Caco-2 (cell line): ENCODE measurements at regions not wholly inside any gene's neighbourhood (a gene's known extent, or its start where the extent isn't known, plus 50 kb on each side); places are given as distances from the start of the nearest gene placed in this dataset.

Experiments
- BruUV-seq: library from RNA; stranded (reverse); fragments of 400-500 nt; replicated peaks from 2 replicates; lab custom pipeline; 2021; lab: Mats Ljungman, UMichigan
- CTCF ChIA-PET: fragments of 300-600 bp; sonication (Branson Sonifier 250); formaldehyde crosslinking; loops from one replicate; lab custom pipeline; 2022; ENCODE audit warnings: antibody characterized with exemption; lab: Charles Lee
- POLR2A ChIA-PET: fragments of 300-600 bp; sonication (Branson Sonifier 250); formaldehyde crosslinking; loops from one replicate; lab custom pipeline; 2022; ENCODE audit warnings: antibody characterized with exemption; lab: Charles Lee
- DNase-seq, 2 experiments: peaks; one replicate each; pipeline versions ENCODE4 v3.0.0 to v3.0.0-alpha.2; 2020 to 2022
- H3K27me3 ChIP-seq: replicated peaks from 2 replicates; pipeline ENCODE4 v1.6.0; 2011; ENCODE audit warnings: low read length; ENCODE audit not compliant: control insufficient read depth, insufficient read depth
- H3K36me3 ChIP-seq: 2 replicates; pipeline ENCODE4 v1.5.1; 2011; ENCODE audit warnings: low read length; ENCODE audit not compliant: control insufficient read depth, insufficient read depth
- H3K4me1 ChIP-seq: fragments of 250-450 bp; sonication (Bioruptor Pico); 2 replicates; pipeline ENCODE4 v1.5.1; 2020; ENCODE audit warnings: mild to moderate bottlenecking
- H3K4me3 ChIP-seq: 2 replicates; pipeline ENCODE4 v1.5.1; 2011; ENCODE audit warnings: low read depth, mild to moderate bottlenecking, control low read depth, low read length
- H3K9me3 ChIP-seq: fragments of 250-450 bp; sonication (Bioruptor Pico); 2 replicates; pipeline ENCODE4 v1.5.1; 2020; ENCODE audit warnings: mild to moderate bottlenecking, moderate library complexity
- H3K27ac Mint-ChIP-seq: one replicate; pipeline ENCODE4 v1.8.0; 2022; ENCODE audit warnings: mixed read lengths; ENCODE audit not compliant: unreplicated experiment
- H3K27me3 Mint-ChIP-seq: one replicate; pipeline ENCODE4 v1.8.0; 2022; ENCODE audit warnings: mixed read lengths; ENCODE audit not compliant: insufficient read depth, unreplicated experiment
- H3K36me3 Mint-ChIP-seq: one replicate; pipeline ENCODE4 v1.8.0; 2022; ENCODE audit warnings: mild to moderate bottlenecking, mixed read lengths; ENCODE audit not compliant: insufficient read depth, unreplicated experiment
- H3K4me1 Mint-ChIP-seq: one replicate; pipeline ENCODE4 v1.8.0; 2022; ENCODE audit warnings: low read depth, mixed read lengths; ENCODE audit not compliant: unreplicated experiment
- H3K4me3 Mint-ChIP-seq: one replicate; pipeline ENCODE4 v1.8.0; 2022; ENCODE audit warnings: mild to moderate bottlenecking, moderate library complexity, mixed read lengths; ENCODE audit not compliant: unreplicated experiment
- H3K9me3 Mint-ChIP-seq: one replicate; pipeline ENCODE4 v1.8.0; 2022; ENCODE audit warnings: mixed read lengths; ENCODE audit not compliant: unreplicated experiment
- CTCF ChIP-seq, 2 experiments: fragments of 200-600 bp in 1 of 2; IDR thresholded peaks; 1 replicate in 1 of 2; 2 replicates in 1 of 2; pipeline versions ENCODE4 v1.5.1 to v1.8.0; 2011 to 2022; ENCODE audit warnings: antibody characterized with exemption in 1 of 2, control low read depth in 1 of 2, inconsistent platforms in 1 of 2, low read depth in 1 of 2, low read length in 1 of 2, mild to moderate bottlenecking in 1 of 2, moderate library complexity in 1 of 2; ENCODE audit not compliant: insufficient read depth in 1 of 2, severe bottlenecking in 1 of 2, unreplicated experiment in 1 of 2
- intact Hi-C: fragments of 100-400 bp; cut with micrococcal nuclease; formaldehyde crosslinking; loops from one replicate; pipeline ENCODE4 v1.10.0; 2022; ENCODE audit not compliant: unreplicated experiment

DNA sequence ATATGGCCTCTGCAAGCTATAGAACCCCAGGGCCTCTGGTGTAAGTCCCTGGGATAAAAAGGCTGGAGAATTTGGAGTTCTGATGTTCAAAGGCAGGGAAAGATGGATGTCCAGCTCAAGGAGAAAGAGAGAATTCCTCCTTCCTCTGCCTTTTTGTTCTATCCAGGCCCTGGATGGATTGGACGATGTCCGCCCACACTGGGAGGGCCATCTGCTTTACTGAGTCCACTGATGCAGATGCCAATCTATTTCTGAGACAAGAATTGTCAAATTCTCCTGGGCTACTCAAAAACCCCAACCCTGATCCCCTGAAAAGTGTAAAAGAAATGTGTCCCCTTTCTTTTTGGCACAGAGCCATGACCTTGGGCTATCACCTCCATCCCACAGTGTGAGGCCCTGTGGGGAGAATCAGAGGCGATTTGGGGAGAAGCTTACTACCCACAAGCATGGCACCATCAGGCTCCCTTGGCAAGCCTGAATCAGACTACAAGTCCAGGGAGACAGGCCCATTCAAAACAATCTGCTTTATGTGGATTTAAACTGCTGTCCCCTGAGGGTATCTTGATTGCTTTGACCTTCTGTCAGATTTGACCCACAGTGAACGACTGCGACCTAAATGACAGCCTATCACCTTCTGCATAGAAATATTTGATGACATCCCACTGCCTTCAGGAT is 334.0 kb downstream of the NUAK1 start:
- Histone ChIP-seq H3K27me3 (no peaks in the 10 kb centered on the region), H3K4me3 (no peak overlapping the region), H3K9me3 (no peaks in the 10 kb centered on the region), H3K4me1 (no peaks in the 10 kb centered on the region), H3K36me3 (no peaks in the 10 kb centered on the region)
- H3K36me3 Mint-ChIP-seq: no peaks in the 10 kb centered on the region
- peaks cover 10% of the 10 kb centered on the region for H3K9me3 Mint-ChIP-seq
- H3K27me3 Mint-ChIP-seq: no peaks in the 10 kb centered on the region
- H3K27ac Mint-ChIP-seq: no peak overlapping the region
- TF ChIP-seq CTCF (IDR thresholded peaks at IDR 0.05; ENCODE audit: insufficient read depth in 1 of 2, low read depth in 1 of 2, low read length in 1 of 2, severe bottlenecking in 1 of 2, unreplicated experiment in 1 of 2): no peak
- BruUV-seq: no TSS peak
- intact Hi-C loops: no loop called here
- H3K4me1 Mint-ChIP-seq: no peaks in the 10 kb centered on the region
- POLR2A ChIA-PET: no interaction called here
- DNase-seq: no peak
- H3K4me3 Mint-ChIP-seq: no peak overlapping the region
- CTCF ChIA-PET: no interaction called here

DNA sequence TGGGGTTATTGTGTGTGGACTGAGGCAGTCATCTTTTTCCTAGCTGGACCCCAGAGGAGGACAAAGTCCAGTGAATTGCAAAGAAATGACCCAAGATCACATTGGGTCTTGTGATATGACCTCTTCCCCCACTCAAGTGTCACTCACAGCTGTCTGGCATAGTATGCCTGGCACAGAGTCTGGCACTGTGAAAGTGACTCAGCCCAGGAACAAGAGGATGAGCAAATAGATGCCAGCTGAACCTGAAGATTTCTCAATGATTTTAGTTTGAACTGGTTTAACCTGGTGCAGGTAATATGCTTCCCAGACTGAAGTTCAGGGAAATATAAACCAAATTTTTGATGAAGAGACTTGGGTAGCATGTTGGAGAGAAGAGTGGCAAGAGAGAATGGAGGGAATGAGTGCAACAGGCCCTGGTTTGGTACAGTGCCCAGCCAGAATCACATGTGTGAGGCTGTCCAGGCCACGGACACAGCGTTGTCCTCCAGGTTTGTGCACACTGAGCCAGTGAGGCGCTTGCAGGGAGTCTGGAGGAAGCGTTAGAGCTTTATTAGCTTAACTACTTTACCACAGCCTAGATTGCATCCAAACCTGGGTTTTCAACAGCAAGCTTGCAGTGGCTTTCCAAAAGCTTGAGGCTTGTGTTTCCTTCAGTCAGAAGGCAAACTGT is 332.9 kb downstream of the NUAK1 start:
- Mint-ChIP-seq H3K9me3 (peaks cover under 1% of the 10 kb centered on the region), H3K27ac (no peak overlapping the region), H3K36me3 (no peaks in the 10 kb centered on the region), H3K4me3 (no peak overlapping the region), H3K4me1 (no peaks in the 10 kb centered on the region), H3K27me3 (no peaks in the 10 kb centered on the region)
- no peaks in the 10 kb centered on the region for H3K4me1 ChIP-seq
- no peak for DNase-seq
- H3K9me3 ChIP-seq: no peaks in the 10 kb centered on the region
- no TSS peak for BruUV-seq
- intact Hi-C loops: no loop called here
- no peak for TF ChIP-seq CTCF (IDR thresholded peaks at IDR 0.05; ENCODE audit: insufficient read depth in 1 of 2, low read depth in 1 of 2, low read length in 1 of 2, severe bottlenecking in 1 of 2, unreplicated experiment in 1 of 2)
- no peak overlapping the region for H3K4me3 ChIP-seq
- ChIA-PET POLR2A (no interaction called here), CTCF (no interaction called here)
- H3K36me3 ChIP-seq: no peaks in the 10 kb centered on the region
- H3K27me3 ChIP-seq: no peaks in the 10 kb centered on the region

DNA sequence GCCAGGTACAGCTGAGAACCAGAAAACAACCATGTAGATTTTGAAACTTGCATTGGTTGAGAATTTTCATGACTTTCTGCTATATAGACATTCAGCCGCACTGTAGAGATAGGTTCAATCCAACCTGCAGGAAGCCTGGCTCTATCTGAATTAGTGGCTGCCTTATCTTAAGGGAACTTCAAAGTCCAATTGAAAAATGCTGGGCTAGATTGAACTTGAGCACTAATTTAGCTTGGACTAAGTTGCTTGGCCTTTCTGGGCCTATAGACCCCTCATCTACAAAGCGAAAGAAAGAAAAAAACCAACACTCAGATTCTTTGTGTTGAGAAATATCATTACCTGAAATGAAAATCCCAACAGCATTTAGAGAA is 332.4 kb downstream of the NUAK1 start:
- DNase-seq: no peak
- Histone ChIP-seq H3K27me3 (no peaks in the 10 kb centered on the region), H3K4me3 (no peak overlapping the region), H3K9me3 (no peaks in the 10 kb centered on the region), H3K4me1 (no peaks in the 10 kb centered on the region), H3K36me3 (no peaks in the 10 kb centered on the region)
- H3K27me3 Mint-ChIP-seq: no peaks in the 10 kb centered on the region
- no peaks in the 10 kb centered on the region for H3K9me3 Mint-ChIP-seq
- intact Hi-C loops: no loop called here
- no peak overlapping the region for H3K27ac Mint-ChIP-seq
- H3K4me1 Mint-ChIP-seq: no peaks in the 10 kb centered on the region
- H3K36me3 Mint-ChIP-seq: no peaks in the 10 kb centered on the region
- POLR2A ChIA-PET: no interaction called here
- CTCF ChIA-PET: no interaction called here
- no peak for TF ChIP-seq CTCF (IDR thresholded peaks at IDR 0.05; ENCODE audit: insufficient read depth in 1 of 2, low read depth in 1 of 2, low read length in 1 of 2, severe bottlenecking in 1 of 2, unreplicated experiment in 1 of 2)
- H3K4me3 Mint-ChIP-seq: no peak overlapping the region
- BruUV-seq: no TSS peak
